H1 (cell line): ENCODE measurements at regions not wholly inside any gene's neighbourhood (a gene's known extent, or its start where the extent isn't known, plus 50 kb on each side); places are given as distances from the start of the nearest gene placed in this dataset.

Experiments used
- CTCF ChIA-PET: fragments of 300-600 bp; sonication (Branson Sonifier 250); formaldehyde crosslinking; loops from one replicate; lab custom pipeline; 2021; ENCODE audit not compliant: partially characterized antibody; lab: Charles Lee
- POLR2A ChIA-PET: fragments of 300-600 bp; sonication (Branson Sonifier 250); formaldehyde crosslinking; loops from one replicate; lab custom pipeline; 2021; ENCODE audit warnings: inconsistent platforms; ENCODE audit not compliant: partially characterized antibody; lab: Charles Lee
- DNase-seq, 2 experiments: peaks; one replicate each; pipeline versions ENCODE4 v3.0.0 to v3.0.0-alpha.2; 2010 to 2022; ENCODE audit warnings: low spot score in 2 of 2, low read depth in 1 of 2, mixed read lengths in 1 of 2
- FAIRE-seq: peaks from 2 replicates; lab custom pipeline; 2011; peaks lifted over from hg19 to GRCh38; lab: Jason Lieb, UNC
- H2AFZ ChIP-seq: 2 replicates; pipeline ENCODE4 v1.8.1; 2012; ENCODE audit warnings: low read length, inconsistent platforms
- H2AK5ac ChIP-seq: 2 replicates; pipeline ENCODE4 v1.6.1; 2013; ENCODE audit warnings: low read depth, low read length
- H2BK120ac ChIP-seq: replicated peaks from 2 replicates; pipeline ENCODE3; 2013; ENCODE audit warnings: low read depth, low read length, inconsistent platforms
- H2BK12ac ChIP-seq: 2 replicates; pipeline ENCODE4 v1.6.1; 2013; ENCODE audit warnings: low read depth, low read length
- H2BK15ac ChIP-seq: 2 replicates; pipeline ENCODE4 v1.6.1; 2013; ENCODE audit warnings: low read length
- H2BK20ac ChIP-seq: 2 replicates; pipeline ENCODE4 v1.6.1; 2013; ENCODE audit warnings: low read length
- H2BK5ac ChIP-seq: 2 replicates; pipeline ENCODE4 v1.6.1; 2013; ENCODE audit warnings: low read depth, low read length
- H3K14ac ChIP-seq: 2 replicates; pipeline ENCODE4 v1.6.1; 2013; ENCODE audit warnings: inconsistent platforms; ENCODE audit not compliant: insufficient read length
- H3K18ac ChIP-seq: 2 replicates; pipeline ENCODE4 v1.6.1; 2013; ENCODE audit warnings: low read length; ENCODE audit errors: extremely low read depth
- H3K23ac ChIP-seq: 2 replicates; pipeline ENCODE4 v1.6.1; 2013; ENCODE audit warnings: inconsistent platforms; ENCODE audit not compliant: insufficient read length
- H3K23me2 ChIP-seq: 2 replicates; pipeline ENCODE4 v1.6.1; 2013; ENCODE audit warnings: low read depth, low read length
- H3K27ac ChIP-seq: 2 replicates; pipeline ENCODE4 v1.6.1; 2011; ENCODE audit warnings: low read depth, low read length, inconsistent platforms
- H3K27me3 ChIP-seq, 4 experiments: replicated peaks in 1 of 4; 1 replicate in 1 of 4; 2 replicates in 3 of 4; pipeline versions ENCODE4 v1.6.1 to v1.8.1; 2011 to 2013; ENCODE audit warnings: low read length in 3 of 4, mild to moderate bottlenecking in 3 of 4, inconsistent platforms in 2 of 4, mixed read lengths in 2 of 4, moderate library complexity in 1 of 4; ENCODE audit not compliant: control insufficient read depth in 3 of 4, insufficient read depth in 3 of 4; ENCODE audit errors: extremely low read depth in 1 of 4
- H3K36me3 ChIP-seq, 4 experiments: 2 replicates each; pipeline versions ENCODE4 v1.6.1 to v1.8.1; 2011 to 2013; ENCODE audit warnings: mild to moderate bottlenecking in 4 of 4, low read length in 3 of 4, moderate library complexity in 2 of 4, control low read depth in 1 of 4, inconsistent platforms in 1 of 4; ENCODE audit not compliant: insufficient read depth in 4 of 4, control insufficient read depth in 2 of 4
- H3K4ac ChIP-seq: replicated peaks from 2 replicates; pipeline ENCODE3; 2013; ENCODE audit warnings: low read length, low read depth, mixed read lengths, inconsistent platforms; ENCODE audit not compliant: insufficient read length
- H3K4me1 ChIP-seq, 4 experiments: replicated peaks in 1 of 4; 1 replicate in 1 of 4; 2 replicates in 3 of 4; pipeline versions ENCODE4 v1.6.1 to v1.8.1; 2011 to 2013; ENCODE audit warnings: low read length in 3 of 4, inconsistent platforms in 2 of 4, mixed read lengths in 1 of 4; ENCODE audit not compliant: insufficient read depth in 4 of 4, control insufficient read depth in 3 of 4
- H3K4me2 ChIP-seq, 2 experiments: 2 replicates each; pipeline versions ENCODE4 v1.6.1 to v1.8.1; 2011 to 2013; ENCODE audit warnings: low read depth in 2 of 2, low read length in 2 of 2, control low read depth in 1 of 2, inconsistent platforms in 1 of 2, mild to moderate bottlenecking in 1 of 2; ENCODE audit not compliant: insufficient read depth in 1 of 2
- H3K4me3 ChIP-seq, 4 experiments: fragments of 200-600, 300-600 bp in 1 of 4; sonication (generic), shearing (Covaris generic), sonication (Bioruptor Twin) in 1 of 4; 2 replicates each; pipeline versions ENCODE4 v1.5.1 to v1.8.1; 2011 to 2016; ENCODE audit warnings: low read length in 4 of 4, low read depth in 3 of 4, control low read depth in 2 of 4, inconsistent platforms in 2 of 4, mild to moderate bottlenecking in 2 of 4, mixed read lengths in 1 of 4, moderate library complexity in 1 of 4; ENCODE audit not compliant: insufficient read depth in 2 of 4; ENCODE audit errors: extremely low read depth in 1 of 4
- H3K56ac ChIP-seq: replicated peaks from 2 replicates; pipeline ENCODE3; 2013; ENCODE audit warnings: low read depth, mild to moderate bottlenecking, mixed read lengths, low read length, inconsistent platforms; ENCODE audit not compliant: insufficient read length
- H3K79me1 ChIP-seq: 2 replicates; pipeline ENCODE4 v1.6.1; 2013; ENCODE audit warnings: low read depth, low read length, control low read depth
- H3K79me2 ChIP-seq, 2 experiments: 2 replicates each; pipeline versions ENCODE4 v1.6.1 to v1.8.1; 2012 to 2013; ENCODE audit warnings: low read length in 2 of 2, mild to moderate bottlenecking in 2 of 2, inconsistent platforms in 1 of 2; ENCODE audit not compliant: insufficient read depth in 2 of 2, control insufficient read depth in 1 of 2
- H3K9ac ChIP-seq, 4 experiments: replicated peaks in 1 of 4; 1 replicate in 1 of 4; 2 replicates in 3 of 4; pipeline versions ENCODE4 v1.6.1 to v1.8.1; 2011 to 2013; ENCODE audit warnings: low read depth in 3 of 4, low read length in 3 of 4, control low read depth in 2 of 4, mild to moderate bottlenecking in 2 of 4, moderate library complexity in 2 of 4, inconsistent platforms in 1 of 4; ENCODE audit errors: extremely low read depth in 1 of 4
- H3K9me3 ChIP-seq, 2 experiments: 2 replicates each; pipeline versions ENCODE4 v1.6.1 to v1.8.1; 2012 to 2013; ENCODE audit warnings: mild to moderate bottlenecking in 2 of 2, moderate library complexity in 2 of 2, control low read depth in 1 of 2, inconsistent platforms in 1 of 2, low read depth in 1 of 2, low read length in 1 of 2, mixed read lengths in 1 of 2; ENCODE audit not compliant: insufficient read depth in 2 of 2
- H4K20me1 ChIP-seq, 2 experiments: replicated peaks in 1 of 2; 2 replicates each; pipeline versions ENCODE3 to v1.8.1; 2011 to 2013; ENCODE audit warnings: inconsistent platforms in 2 of 2, low read length in 2 of 2, mild to moderate bottlenecking in 1 of 2; ENCODE audit not compliant: insufficient read depth in 2 of 2, control insufficient read depth in 1 of 2
- H4K5ac ChIP-seq: 2 replicates; pipeline ENCODE4 v1.6.1; 2013; ENCODE audit warnings: low read length, low read depth, mixed read lengths, inconsistent platforms; ENCODE audit not compliant: insufficient read length
- H4K8ac ChIP-seq: 2 replicates; pipeline ENCODE4 v1.8.0; 2013; ENCODE audit warnings: mild to moderate bottlenecking, moderate library complexity, low read length, inconsistent platforms; ENCODE audit not compliant: insufficient read depth; ENCODE audit errors: extremely low read depth
- H4K91ac ChIP-seq: replicated peaks from 2 replicates; pipeline ENCODE3; 2013; ENCODE audit warnings: low read length, mixed read lengths, inconsistent platforms; ENCODE audit not compliant: insufficient read length
- POLR2A ChIP-seq, 2 experiments: IDR thresholded peaks; 1 replicate in 1 of 2; 2 replicates in 1 of 2; pipeline ENCODE4 v1.6.1; 2011; ENCODE audit warnings: low read depth in 2 of 2, low read length in 2 of 2, mild to moderate bottlenecking in 2 of 2; ENCODE audit errors: control extremely low read depth in 1 of 2
- WGBS, 2 experiments: shearing (Covaris generic) in 1 of 2; methylation state at CpG; one replicate each; pipeline versions ENCODE4 v1.1.6 to v1.1.7; 2013 to 2015; ENCODE audit warnings: low lambda C conversion rate in 2 of 2, mixed read lengths in 2 of 2, inconsistent platforms in 1 of 2, low coverage in 1 of 2, missing lambda C conversion rate in 1 of 2; ENCODE audit not compliant: insufficient replicate concordance in 2 of 2, insufficient coverage in 1 of 2, insufficient read length in 1 of 2; ENCODE audit errors: extremely low coverage in 1 of 2, missing lambda C conversion rate in 1 of 2; 5-methylcytosine and 5-hydroxymethylcytosine counted together

DNA sequence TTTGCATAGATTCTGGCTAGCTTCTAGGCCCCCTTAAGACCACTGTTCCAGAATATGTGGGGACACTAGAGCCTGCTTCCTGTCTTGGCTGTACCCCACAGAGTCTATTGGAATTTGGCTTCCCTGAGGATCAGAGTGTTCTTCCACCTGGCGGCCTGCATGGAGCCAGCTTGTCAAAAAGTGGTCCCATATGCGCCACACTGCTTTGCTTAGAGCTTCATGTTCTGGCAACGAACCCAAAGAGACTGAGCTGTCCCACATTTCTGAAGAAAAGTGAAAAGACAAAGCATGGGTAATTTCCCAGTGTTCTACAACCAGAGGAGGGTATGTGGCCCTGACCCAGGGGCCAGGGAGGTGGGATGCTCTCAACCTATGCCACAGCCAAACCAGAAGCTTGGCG is 52.7 kb upstream of the FZD7 start:
- Histone ChIP-seq H3K4ac (no peak overlapping the region), H3K23me2 (peaks cover 2% of the 10 kb centered on the region; the same call in 1 of the 2 replicates), H2BK5ac (no peak overlapping the region), H4K8ac (no peak overlapping the region), H3K27me3 (no peaks in the 10 kb centered on the region), H3K4me1 (peaks cover 10 to 22% (median 16%) of the 10 kb centered on the region in 4 experiments; a peak in 6 of 7 replicates), H3K4me2 (no peak overlapping the region), H3K9me3 (no peaks in the 10 kb centered on the region), H4K91ac (no peak overlapping the region), H3K9ac (no peak overlapping the region), H2AK5ac (no peak overlapping the region), H3K4me3 (no peak overlapping the region), H3K36me3 (peaks cover 0 to 33% (median 0%) of the 10 kb centered on the region in 4 experiments; a peak in 2 of 8 replicates), H3K18ac (no peak overlapping the region), H2BK15ac (no peak overlapping the region), H2BK12ac (peak overlapping the region; percentile 20; the same call in 1 of the 2 replicates), H4K5ac (no peak overlapping the region), H3K14ac (no peak overlapping the region), H3K79me1 (peaks cover 6% of the 10 kb centered on the region), H4K20me1 (no peaks in the 10 kb centered on the region), H3K56ac (no peak overlapping the region), H2BK20ac (peak overlapping the region; percentile 72; the same call in 1 of the 2 replicates), H3K27ac (no peak overlapping the region), H2AFZ (no peak overlapping the region), H2BK120ac (no peak overlapping the region), H3K23ac (no peak overlapping the region), H3K79me2 (no peaks in the 10 kb centered on the region)
- DNase-seq (no peak), FAIRE-seq (no peak)
- POLR2A ChIA-PET = interaction anchor here (1.1 to 6.0 kb wide), 6 partner anchors 9 to 55 kb away, joined by 3 to 46 read pairs (median 4); no protein-coding TSS in a partner anchor
- WGBS, 2 experiments = 97% methylated on average over 4 of the region's 4 CpGs; no CpG with 5 or more reads in 1 of the 2 experiments
- CTCF ChIA-PET = interaction anchor here (0.7 to 2.1 kb wide), 10 partner anchors 9 to 121 kb away, joined by 3 to 6 read pairs (median 4); no protein-coding TSS in a partner anchor
- TF ChIP-seq POLR2A (IDR thresholded peaks at IDR 0.05; ENCODE audit: control extremely low read depth in 1 of 2, low read depth in 2 of 2, low read length in 2 of 2) = no peak
